HCT116 (cell line): ENCODE measurements at regions not wholly inside any gene's neighbourhood (a gene's known extent, or its start where the extent isn't known, plus 50 kb on each side); places are given as distances from the start of the nearest gene placed in this dataset.

ENCODE experiments used
- ATAC-seq: fragments of 200-7000 bp; cut with Tn5 transposase; 2 replicates; pipeline ENCODE4 v1.9.1; 2020; ENCODE audit warnings: mild to moderate bottlenecking, moderate library complexity
- BruUV-seq: library from RNA; stranded (reverse); fragments of 400-500 nt; replicated peaks from 2 replicates; lab custom pipeline; 2021; lab: Mats Ljungman, UMichigan
- CTCF ChIA-PET: fragments of 300-600 bp; sonication (Branson Sonifier 250); formaldehyde crosslinking; loops from one replicate; lab custom pipeline; 2021; ENCODE audit warnings: antibody characterized with exemption; lab: Charles Lee
- POLR2A ChIA-PET: fragments of 300-600, 350-600 bp; sonication (Branson Sonifier 250); formaldehyde crosslinking; loops from one replicate; lab custom pipeline; 2021; ENCODE audit warnings: antibody characterized with exemption; lab: Charles Lee
- RAD21 ChIA-PET, 2 experiments: fragments of 300-600 bp; sonication (Branson Sonifier 250); formaldehyde crosslinking; loops; one replicate each; lab custom pipeline; 2023; ENCODE audit warnings: low total read pairs in 2 of 2; ENCODE audit not compliant: uncharacterized antibody in 2 of 2, unreplicated experiment in 2 of 2, low non-redundant PET in 1 of 2; lab: Charles Lee
- DNase-seq: peaks from one replicate; pipeline ENCODE4 v3.0.0-alpha.2; 2010; ENCODE audit warnings: low read depth, low spot score
- H2AFZ ChIP-seq: fragments of 200-600 bp; shearing (Covaris generic), sonication (generic); 2 replicates; pipeline ENCODE4 v1.6.1; 2017; ENCODE audit warnings: low read depth, mixed run types, mixed read lengths, antibody characterized with exemption, low read length; ENCODE audit not compliant: poor library complexity, severe bottlenecking
- H3K27ac ChIP-seq: 2 replicates; pipeline ENCODE4 v1.5.1; 2012; ENCODE audit warnings: low read depth, low read length
- H3K27me3 ChIP-seq: fragments of 200-600 bp; sonication (generic); 2 replicates; pipeline ENCODE4 v1.6.1; 2016; ENCODE audit warnings: mixed run types, low read length, mixed read lengths; ENCODE audit not compliant: insufficient read depth
- H3K36me3 ChIP-seq, 2 experiments: fragments of 200-500 bp in 1 of 2; fragments of 200-600 bp in 1 of 2; sonication (Bioruptor generic) in 1 of 2; sonication (generic) in 1 of 2; 2 replicates each; pipeline versions ENCODE4 v1.5.1 to v1.6.1; 2014 to 2016; ENCODE audit warnings: low read length in 2 of 2, inconsistent platforms in 1 of 2, mixed read lengths in 1 of 2, mixed run types in 1 of 2; ENCODE audit not compliant: insufficient read depth in 2 of 2, control insufficient read depth in 1 of 2
- H3K4me1 ChIP-seq, 2 experiments: fragments of 200-600 bp in 1 of 2; sonication (generic) in 1 of 2; 2 replicates each; pipeline versions ENCODE4 v1.5.1 to v1.6.1; 2012 to 2017; ENCODE audit warnings: low read length in 2 of 2, inconsistent platforms in 1 of 2, mild to moderate bottlenecking in 1 of 2, mixed read lengths in 1 of 2, mixed run types in 1 of 2, moderate library complexity in 1 of 2; ENCODE audit not compliant: insufficient read depth in 2 of 2, control insufficient read depth in 1 of 2
- H3K4me2 ChIP-seq: fragments of 200-600 bp; sonication (generic); 2 replicates; pipeline ENCODE4 v1.6.1; 2017; ENCODE audit warnings: mixed run types, low read length, mixed read lengths
- H3K4me3 ChIP-seq, 2 experiments: fragments of 200-600 bp in 1 of 2; sonication (generic) in 1 of 2; replicated peaks in 1 of 2; 2 replicates each; pipeline ENCODE4 v1.5.1; 2011 to 2016; ENCODE audit warnings: low read length in 2 of 2, control low read depth in 1 of 2, low read depth in 1 of 2, mild to moderate bottlenecking in 1 of 2, mixed read lengths in 1 of 2, mixed run types in 1 of 2
- H3K79me2 ChIP-seq: fragments of 200-600 bp; sonication (generic); 2 replicates; pipeline ENCODE4 v1.6.1; 2017; ENCODE audit warnings: mild to moderate bottlenecking, mixed run types, low read length, moderate library complexity, mixed read lengths; ENCODE audit not compliant: insufficient read depth
- H3K9ac ChIP-seq: fragments of 200-600 bp; sonication (generic); 2 replicates; pipeline ENCODE4 v1.6.1; 2016; ENCODE audit warnings: low read length, mixed read lengths
- H3K9me2 ChIP-seq: fragments of 200-600 bp; sonication (generic), shearing (Covaris generic); 2 replicates; pipeline ENCODE4 v1.6.1; 2017; ENCODE audit warnings: mixed run types, mild to moderate bottlenecking, moderate library complexity; ENCODE audit not compliant: insufficient read depth
- H3K9me3 ChIP-seq, 2 experiments: fragments of 200-500 bp in 1 of 2; fragments of 200-600 bp in 1 of 2; sonication (Bioruptor generic) in 1 of 2; sonication (generic) in 1 of 2; 2 replicates each; pipeline ENCODE4 v1.6.1; 2014 to 2017; ENCODE audit warnings: low read length in 2 of 2, mixed read lengths in 2 of 2, inconsistent platforms in 1 of 2, low read depth in 1 of 2, mild to moderate bottlenecking in 1 of 2, mixed run types in 1 of 2, moderate library complexity in 1 of 2; ENCODE audit not compliant: control insufficient read depth in 1 of 2, insufficient read depth in 1 of 2
- H4K20me1 ChIP-seq: fragments of 200-600 bp; sonication (generic), shearing (Covaris generic); 2 replicates; pipeline ENCODE4 v1.6.1; 2017; ENCODE audit warnings: mixed run types, mild to moderate bottlenecking, moderate library complexity; ENCODE audit not compliant: insufficient read depth
- ELF1 ChIP-seq: IDR thresholded peaks from 2 replicates; pipeline ENCODE4 v1.6.1; 2012; ENCODE audit warnings: low read depth, borderline replicate concordance
- EZH2 ChIP-seq: fragments of 200-600 bp; sonication (generic); IDR thresholded peaks from 2 replicates; pipeline ENCODE4 v1.6.1; 2017; ENCODE audit warnings: antibody characterized with exemption, mixed run types
- POLR2A ChIP-seq: IDR thresholded peaks from 2 replicates; pipeline ENCODE4 v1.7.0; 2011; ENCODE audit warnings: borderline replicate concordance; ENCODE audit not compliant: insufficient read depth, insufficient read length; ENCODE audit errors: extremely low read depth
- SIN3A ChIP-seq: IDR thresholded peaks from 2 replicates; pipeline ENCODE4 v1.6.1; 2012; ENCODE audit warnings: low read depth
- SP1 ChIP-seq: IDR thresholded peaks from 2 replicates; pipeline ENCODE4 v1.6.1; 2012; ENCODE audit warnings: low read depth
- SRF ChIP-seq: IDR thresholded peaks from 2 replicates; pipeline ENCODE4 v1.6.1; 2012; ENCODE audit warnings: low read depth
- YY1 ChIP-seq: IDR thresholded peaks from 2 replicates; pipeline ENCODE4 v1.6.1; 2011; ENCODE audit warnings: low read length, low read depth, moderate library complexity, mild to moderate bottlenecking; ENCODE audit not compliant: insufficient replicate concordance; ENCODE audit errors: extremely low read depth
- ZFX ChIP-seq: fragments of 450-650 bp; IDR thresholded peaks from 2 replicates; pipeline ENCODE4 v1.6.1; 2017
- intact Hi-C: fragments of 100-400 bp; cut with micrococcal nuclease; formaldehyde crosslinking; loops from 2 replicates; pipeline ENCODE4 v1.10.0; 2022
- TF ChIP-seq, protein P1 (sequence below), 3 experiments: fragments of 200-600 bp in 1 of 3; sonication (generic) in 1 of 3; IDR thresholded peaks in 2 of 3; conservative IDR thresholded peaks in 1 of 3; 2 replicates each; pipeline ENCODE4 v1.5.1; 2012 to 2017; ENCODE audit warnings: low read depth in 2 of 3, low read length in 2 of 3, antibody characterized with exemption in 1 of 3, borderline replicate concordance in 1 of 3, control low read depth in 1 of 3, mild to moderate bottlenecking in 1 of 3, mixed read lengths in 1 of 3, mixed run types in 1 of 3, moderate library complexity in 1 of 3; ENCODE audit not compliant: insufficient read depth in 1 of 3
- TF ChIP-seq, protein P2 (sequence below): IDR thresholded peaks from 2 replicates; pipeline ENCODE4 v1.6.1; 2012; ENCODE audit warnings: low read depth

DNA sequence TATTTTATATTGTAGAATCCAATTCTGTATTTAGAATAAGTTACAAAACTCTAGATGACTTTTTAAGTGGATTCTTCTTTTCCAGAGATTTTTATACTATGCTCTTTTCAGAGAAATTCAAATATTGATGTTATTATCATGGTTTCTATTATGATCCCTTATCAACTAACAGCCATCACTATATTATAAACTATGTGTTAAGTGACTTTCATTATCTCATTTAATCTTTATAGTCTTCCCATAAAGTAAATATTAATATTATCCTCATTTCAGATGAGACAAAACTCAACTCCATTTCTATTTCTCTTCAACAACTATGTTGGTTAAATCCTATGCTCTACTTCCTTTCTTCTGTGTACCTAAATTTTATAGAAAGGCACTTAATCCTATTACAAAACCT lies 132.6 kb downstream of the ANKRD50 start:
- no peaks in the 10 kb centered on the region for H3K36me3 ChIP-seq
- DNase-seq (no peak), ATAC-seq (no peak)
- H3K27me3 ChIP-seq: no peaks in the 10 kb centered on the region
- H3K4me1 ChIP-seq: no peaks in the 10 kb centered on the region
- H4K20me1 ChIP-seq: no peaks in the 10 kb centered on the region
- ChIA-PET POLR2A (no interaction called here), RAD21 (no interaction called here), CTCF (no interaction called here)
- no peak overlapping the region for H2AFZ ChIP-seq
- TF ChIP-seq ELF1: no peak
- TF ChIP-seq POLR2A: no peak
- TF ChIP-seq SP1: no peak
- no peak for TF ChIP-seq YY1
- no peak for TF ChIP-seq SIN3A
- TF ChIP-seq, protein P1, sequence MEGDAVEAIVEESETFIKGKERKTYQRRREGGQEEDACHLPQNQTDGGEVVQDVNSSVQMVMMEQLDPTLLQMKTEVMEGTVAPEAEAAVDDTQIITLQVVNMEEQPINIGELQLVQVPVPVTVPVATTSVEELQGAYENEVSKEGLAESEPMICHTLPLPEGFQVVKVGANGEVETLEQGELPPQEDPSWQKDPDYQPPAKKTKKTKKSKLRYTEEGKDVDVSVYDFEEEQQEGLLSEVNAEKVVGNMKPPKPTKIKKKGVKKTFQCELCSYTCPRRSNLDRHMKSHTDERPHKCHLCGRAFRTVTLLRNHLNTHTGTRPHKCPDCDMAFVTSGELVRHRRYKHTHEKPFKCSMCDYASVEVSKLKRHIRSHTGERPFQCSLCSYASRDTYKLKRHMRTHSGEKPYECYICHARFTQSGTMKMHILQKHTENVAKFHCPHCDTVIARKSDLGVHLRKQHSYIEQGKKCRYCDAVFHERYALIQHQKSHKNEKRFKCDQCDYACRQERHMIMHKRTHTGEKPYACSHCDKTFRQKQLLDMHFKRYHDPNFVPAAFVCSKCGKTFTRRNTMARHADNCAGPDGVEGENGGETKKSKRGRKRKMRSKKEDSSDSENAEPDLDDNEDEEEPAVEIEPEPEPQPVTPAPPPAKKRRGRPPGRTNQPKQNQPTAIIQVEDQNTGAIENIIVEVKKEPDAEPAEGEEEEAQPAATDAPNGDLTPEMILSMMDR (IDR thresholded peaks at IDR 0.05 in 2 of 3, conservative IDR thresholded peaks at IDR 0.05 in 1 of 3; ENCODE audit: borderline replicate concordance in 1 of 3, insufficient read depth in 1 of 3, low read depth in 2 of 3, low read length in 2 of 3): no peak
- H3K9ac ChIP-seq: no peak overlapping the region
- no peaks in the 10 kb centered on the region; a peak in 2 of 4 replicates for H3K9me3 ChIP-seq
- no TSS peak for BruUV-seq
- H3K4me3 ChIP-seq: no peak overlapping the region
- no peak overlapping the region for H3K27ac ChIP-seq
- H3K4me2 ChIP-seq: no peak overlapping the region
- no peaks in the 10 kb centered on the region for H3K9me2 ChIP-seq
- intact Hi-C loops: no loop called here
- H3K79me2 ChIP-seq: no peaks in the 10 kb centered on the region

DNA sequence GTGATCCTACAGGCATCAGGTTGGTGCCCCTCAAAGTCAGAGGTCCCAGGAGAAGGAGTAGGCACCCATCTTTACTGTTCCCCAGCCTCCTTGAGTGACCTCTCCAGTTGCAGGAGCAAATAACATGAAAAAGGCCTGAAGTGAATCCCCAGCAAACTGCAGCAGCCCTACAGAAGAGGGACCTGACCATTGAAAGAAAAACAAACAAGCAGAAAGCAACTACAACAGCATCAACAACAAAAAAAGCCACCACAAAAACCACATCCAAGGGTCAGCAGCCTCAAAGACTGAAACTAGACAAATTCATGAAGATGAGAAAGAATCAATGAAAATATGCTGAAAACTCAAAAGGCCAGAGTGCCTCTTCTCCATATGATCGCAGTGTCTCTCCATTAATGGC lies 128.7 kb downstream of the ANKRD50 start:
- ATAC-seq: no peak
- ChIA-PET CTCF (no interaction called here), POLR2A (no interaction called here)
- no peaks in the 10 kb centered on the region for H3K9me2 ChIP-seq
- no peaks in the 10 kb centered on the region for H3K4me1 ChIP-seq
- H3K4me2 ChIP-seq: no peak overlapping the region
- no peaks in the 10 kb centered on the region for H3K79me2 ChIP-seq
- no peaks in the 10 kb centered on the region; a peak in 2 of 4 replicates for H3K9me3 ChIP-seq
- H3K9ac ChIP-seq: no peak overlapping the region
- H3K36me3 ChIP-seq: no peaks in the 10 kb centered on the region
- BruUV-seq: no TSS peak
- no peak overlapping the region for H3K4me3 ChIP-seq
- intact Hi-C loops: no loop called here
- TF ChIP-seq, protein P2, sequence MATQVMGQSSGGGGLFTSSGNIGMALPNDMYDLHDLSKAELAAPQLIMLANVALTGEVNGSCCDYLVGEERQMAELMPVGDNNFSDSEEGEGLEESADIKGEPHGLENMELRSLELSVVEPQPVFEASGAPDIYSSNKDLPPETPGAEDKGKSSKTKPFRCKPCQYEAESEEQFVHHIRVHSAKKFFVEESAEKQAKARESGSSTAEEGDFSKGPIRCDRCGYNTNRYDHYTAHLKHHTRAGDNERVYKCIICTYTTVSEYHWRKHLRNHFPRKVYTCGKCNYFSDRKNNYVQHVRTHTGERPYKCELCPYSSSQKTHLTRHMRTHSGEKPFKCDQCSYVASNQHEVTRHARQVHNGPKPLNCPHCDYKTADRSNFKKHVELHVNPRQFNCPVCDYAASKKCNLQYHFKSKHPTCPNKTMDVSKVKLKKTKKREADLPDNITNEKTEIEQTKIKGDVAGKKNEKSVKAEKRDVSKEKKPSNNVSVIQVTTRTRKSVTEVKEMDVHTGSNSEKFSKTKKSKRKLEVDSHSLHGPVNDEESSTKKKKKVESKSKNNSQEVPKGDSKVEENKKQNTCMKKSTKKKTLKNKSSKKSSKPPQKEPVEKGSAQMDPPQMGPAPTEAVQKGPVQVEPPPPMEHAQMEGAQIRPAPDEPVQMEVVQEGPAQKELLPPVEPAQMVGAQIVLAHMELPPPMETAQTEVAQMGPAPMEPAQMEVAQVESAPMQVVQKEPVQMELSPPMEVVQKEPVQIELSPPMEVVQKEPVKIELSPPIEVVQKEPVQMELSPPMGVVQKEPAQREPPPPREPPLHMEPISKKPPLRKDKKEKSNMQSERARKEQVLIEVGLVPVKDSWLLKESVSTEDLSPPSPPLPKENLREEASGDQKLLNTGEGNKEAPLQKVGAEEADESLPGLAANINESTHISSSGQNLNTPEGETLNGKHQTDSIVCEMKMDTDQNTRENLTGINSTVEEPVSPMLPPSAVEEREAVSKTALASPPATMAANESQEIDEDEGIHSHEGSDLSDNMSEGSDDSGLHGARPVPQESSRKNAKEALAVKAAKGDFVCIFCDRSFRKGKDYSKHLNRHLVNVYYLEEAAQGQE: no peak
- TF ChIP-seq SRF: no peak
- TF ChIP-seq EZH2: no peak
- TF ChIP-seq, protein P1 (IDR thresholded peaks at IDR 0.05 in 2 of 3, conservative IDR thresholded peaks at IDR 0.05 in 1 of 3; ENCODE audit: borderline replicate concordance in 1 of 3, insufficient read depth in 1 of 3, low read depth in 2 of 3, low read length in 2 of 3): no peak
- TF ChIP-seq ZFX: no peak
- TF ChIP-seq, all 23 proteins: peak for 0
- no peak overlapping the region for H2AFZ ChIP-seq
- no peaks in the 10 kb centered on the region for H3K27me3 ChIP-seq
- no peak overlapping the region for H3K27ac ChIP-seq
- DNase-seq: no peak
- RAD21 ChIA-PET: no interaction called here
- H4K20me1 ChIP-seq: no peaks in the 10 kb centered on the region
